Suprapubic skin (tissue), 3 donors: ENCODE measurements at regions not wholly inside any gene's neighbourhood (a gene's known extent, or its start where the extent isn't known, plus 50 kb on each side); places are given as distances from the start of the nearest gene placed in this dataset.

ENCODE experiments used
- CTCF ChIP-seq, 2 donors: fragments of 200-600 bp in 1 of 2; fragments of 450-650 bp in 1 of 2; sonication (generic) in 1 of 2; IDR thresholded peaks; one replicate each; pipeline ENCODE4 v1.5.1; 2016 to 2019; ENCODE audit warnings: antibody characterized with exemption in 2 of 2, mild to moderate bottlenecking in 1 of 2, moderate library complexity in 1 of 2
- EP300 ChIP-seq: sonication (generic); formaldehyde crosslinking; IDR thresholded peaks from one replicate; pipeline ENCODE4 v1.6.1; 2017; ENCODE audit warnings: antibody characterized with exemption
- POLR2A ChIP-seq, 2 donors: fragments of 450-650 bp; IDR thresholded peaks; one replicate each; pipeline ENCODE4 v1.6.1; 2017; ENCODE audit warnings: antibody characterized with exemption in 2 of 2, mild to moderate bottlenecking in 2 of 2, moderate library complexity in 2 of 2

GRCh38 chr2:15797231-15797938, 143.0 kb upstream of the MYCN start:
- no peak for TF ChIP-seq EP300
- no peak for TF ChIP-seq CTCF (IDR thresholded peaks at IDR 0.05)
- TF ChIP-seq POLR2A (IDR thresholded peaks at IDR 0.05): no peak
